BE2C (cell line): ENCODE measurements at regions not wholly inside any gene's neighbourhood (a gene's known extent, or its start where the extent isn't known, plus 50 kb on each side); places are given as distances from the start of the nearest gene placed in this dataset.
A peak's percentile ranks its signal among the peaks of the same experiment; 100 is the strongest.

Source experiments
- DNase-seq: peaks from one replicate; pipeline ENCODE4 v3.0.0-alpha.2; 2020
- H3K27me3 ChIP-seq: fragments of 250-450 bp; sonication (Bioruptor Pico); 2 replicates; pipeline ENCODE4 v1.5.1; 2020; ENCODE audit warnings: mild to moderate bottlenecking
- H3K36me3 ChIP-seq: fragments of 250-450 bp; sonication (Bioruptor Pico); 2 replicates; pipeline ENCODE4 v1.5.1; 2020; ENCODE audit warnings: mild to moderate bottlenecking
- H3K4me1 ChIP-seq: fragments of 250-450 bp; sonication (Bioruptor Pico); 2 replicates; pipeline ENCODE4 v1.5.1; 2020
- H3K4me3 ChIP-seq: 2 replicates; pipeline ENCODE4 v1.5.1; 2011; ENCODE audit warnings: low read depth, low read length
- H3K9me3 ChIP-seq: fragments of 250-450 bp; sonication (Bioruptor Pico); 2 replicates; pipeline ENCODE4 v1.5.1; 2020
- TF ChIP-seq, protein P1 (sequence below): IDR thresholded peaks from 2 replicates; pipeline ENCODE4 v1.5.1; 2012; ENCODE audit warnings: mild to moderate bottlenecking, low read depth, low read length

- Histone ChIP-seq H3K36me3 (no peaks in the 10 kb centered on the region), H3K4me1 (no peaks in the 10 kb centered on the region), H3K4me3 (no peak overlapping the region), H3K27me3 (no peaks in the 10 kb centered on the region), H3K9me3 (no peaks in the 10 kb centered on the region)
- no peak for DNase-seq
- TF ChIP-seq, protein P1, sequence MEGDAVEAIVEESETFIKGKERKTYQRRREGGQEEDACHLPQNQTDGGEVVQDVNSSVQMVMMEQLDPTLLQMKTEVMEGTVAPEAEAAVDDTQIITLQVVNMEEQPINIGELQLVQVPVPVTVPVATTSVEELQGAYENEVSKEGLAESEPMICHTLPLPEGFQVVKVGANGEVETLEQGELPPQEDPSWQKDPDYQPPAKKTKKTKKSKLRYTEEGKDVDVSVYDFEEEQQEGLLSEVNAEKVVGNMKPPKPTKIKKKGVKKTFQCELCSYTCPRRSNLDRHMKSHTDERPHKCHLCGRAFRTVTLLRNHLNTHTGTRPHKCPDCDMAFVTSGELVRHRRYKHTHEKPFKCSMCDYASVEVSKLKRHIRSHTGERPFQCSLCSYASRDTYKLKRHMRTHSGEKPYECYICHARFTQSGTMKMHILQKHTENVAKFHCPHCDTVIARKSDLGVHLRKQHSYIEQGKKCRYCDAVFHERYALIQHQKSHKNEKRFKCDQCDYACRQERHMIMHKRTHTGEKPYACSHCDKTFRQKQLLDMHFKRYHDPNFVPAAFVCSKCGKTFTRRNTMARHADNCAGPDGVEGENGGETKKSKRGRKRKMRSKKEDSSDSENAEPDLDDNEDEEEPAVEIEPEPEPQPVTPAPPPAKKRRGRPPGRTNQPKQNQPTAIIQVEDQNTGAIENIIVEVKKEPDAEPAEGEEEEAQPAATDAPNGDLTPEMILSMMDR: no peak
These were observed 492.6 kb downstream of the CD83 start for GRCh38 chr6:14610141-14610540.

- H3K9me3 ChIP-seq: no peaks in the 10 kb centered on the region
- no peak overlapping the region for H3K4me3 ChIP-seq
- no peaks in the 10 kb centered on the region for H3K4me1 ChIP-seq
- H3K36me3 ChIP-seq: no peaks in the 10 kb centered on the region
- TF ChIP-seq, protein P1: no peak
- H3K27me3 ChIP-seq: no peaks in the 10 kb centered on the region
- DNase-seq: no peak
These were observed 494.7 kb downstream of the CD83 start for GRCh38 chr6:14612016-14612980.

- TF ChIP-seq, protein P1: no peak
- H3K27me3 ChIP-seq: no peaks in the 10 kb centered on the region
- H3K36me3 ChIP-seq: no peaks in the 10 kb centered on the region
- no peaks in the 10 kb centered on the region for H3K9me3 ChIP-seq
- H3K4me3 ChIP-seq: no peak overlapping the region
- no peak for DNase-seq
- H3K4me1 ChIP-seq: peaks cover 7% of the 10 kb centered on the region
These were observed 497.1 kb downstream of the CD83 start for GRCh38 chr6:14614631-14615030.

DNA sequence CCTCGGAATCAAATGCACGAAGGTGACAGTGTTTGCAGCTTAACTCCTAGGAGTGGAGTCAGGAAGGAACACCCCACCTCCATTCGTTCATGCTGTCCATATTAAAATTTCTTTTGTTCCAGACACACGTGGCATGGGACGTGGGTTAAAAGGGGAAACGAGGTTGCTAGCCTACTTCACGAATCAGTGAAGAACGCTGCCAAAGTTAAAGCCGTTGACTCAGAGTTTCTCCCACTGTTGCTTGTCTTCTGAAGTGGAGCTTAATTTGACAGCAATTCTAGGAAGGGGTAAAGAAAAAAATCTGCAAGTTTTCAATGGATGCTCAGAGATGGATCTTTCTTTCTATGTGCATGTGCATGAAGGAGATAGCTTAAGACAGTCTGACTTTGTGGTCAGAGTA is 499.1 kb downstream of the CD83 start:
- Histone ChIP-seq H3K36me3 (no peaks in the 10 kb centered on the region), H3K4me3 (no peak overlapping the region), H3K9me3 (no peaks in the 10 kb centered on the region), H3K4me1 (peaks cover 7% of the 10 kb centered on the region), H3K27me3 (no peaks in the 10 kb centered on the region)
- DNase-seq: no peak
- TF ChIP-seq, protein P1: no peak

GRCh38 chr6:14618759-14619418 is 501.3 kb downstream of the CD83 start:
- Histone ChIP-seq H3K4me1 (peaks cover 7% of the 10 kb centered on the region), H3K36me3 (no peaks in the 10 kb centered on the region), H3K9me3 (no peaks in the 10 kb centered on the region), H3K27me3 (no peaks in the 10 kb centered on the region), H3K4me3 (no peak overlapping the region)
- TF ChIP-seq, protein P1: no peak
- DNase-seq: no peak

GRCh38 chr6:14619419-14619781 is 501.8 kb downstream of the CD83 start:
- TF ChIP-seq, protein P1: no peak
- peak; percentile 55 for DNase-seq
- H3K4me1 ChIP-seq: peaks cover 7% of the 10 kb centered on the region
- H3K27me3 ChIP-seq: no peaks in the 10 kb centered on the region
- H3K4me3 ChIP-seq: no peak overlapping the region
- no peaks in the 10 kb centered on the region for H3K36me3 ChIP-seq
- no peaks in the 10 kb centered on the region for H3K9me3 ChIP-seq
